Ectodermal cell (in vitro differentiated cells): ENCODE measurements at regions not wholly inside any gene's neighbourhood (a gene's known extent, or its start where the extent isn't known, plus 50 kb on each side); places are given as distances from the start of the nearest gene placed in this dataset.
"Not testable (repeated sequence)": the region's sequence is repeated elsewhere in the genome, so short reads cannot be mapped to it uniquely, and the experiment has no call there.

Experiments used
- H3K27ac ChIP-seq: 2 replicates; pipeline ENCODE4 v1.7.0; 2013; ENCODE audit warnings: mild to moderate bottlenecking, low read depth, low read length; ENCODE audit not compliant: insufficient read depth, poor library complexity, severe bottlenecking
- H3K27me3 ChIP-seq: 2 replicates; pipeline ENCODE4 v1.7.0; 2013; ENCODE audit warnings: mild to moderate bottlenecking, low read length; ENCODE audit not compliant: insufficient read depth, control insufficient read depth, poor library complexity, severe bottlenecking
- H3K36me3 ChIP-seq: one replicate; pipeline ENCODE4 v1.7.0; 2013; ENCODE audit warnings: low read length; ENCODE audit not compliant: control insufficient read depth, insufficient read depth
- H3K4me1 ChIP-seq: one replicate; pipeline ENCODE4 v1.7.0; 2013; ENCODE audit warnings: low read length; ENCODE audit not compliant: control insufficient read depth, insufficient read depth
- H3K4me3 ChIP-seq: 2 replicates; pipeline ENCODE4 v1.7.0; 2013; ENCODE audit warnings: low read depth, low read length, control low read depth; ENCODE audit not compliant: insufficient read depth
- H3K9me3 ChIP-seq: 2 replicates; pipeline ENCODE4 v1.7.0; 2013; ENCODE audit warnings: mild to moderate bottlenecking, low read length, moderate library complexity; ENCODE audit not compliant: control insufficient read depth
- WGBS, 2 experiments: methylation state at CpG; one replicate each; pipeline ENCODE4 v1.1.7; 2013; ENCODE audit warnings: missing lambda C conversion rate in 2 of 2; 5-methylcytosine and 5-hydroxymethylcytosine counted together

GRCh38 chr7:82578430-82578829 lies 134.9 kb upstream of the CACNA2D1 start:
- no peak overlapping the region for H3K27ac ChIP-seq
- no peaks in the 10 kb centered on the region for H3K9me3 ChIP-seq
- H3K27me3 ChIP-seq, result no peaks in the 10 kb centered on the region
- WGBS, 2 experiments, result 90 to 91% methylated on average over 1 of the region's 1 CpG
- H3K4me1 ChIP-seq, result no peaks in the 10 kb centered on the region
- H3K36me3 ChIP-seq, result no peaks in the 10 kb centered on the region
- no peak overlapping the region for H3K4me3 ChIP-seq

GRCh38 chr7:82572195-82572880 lies 128.8 kb upstream of the CACNA2D1 start:
- H3K27me3 ChIP-seq, result no peaks in the 10 kb centered on the region
- H3K36me3 ChIP-seq, result no peaks in the 10 kb centered on the region
- no peak overlapping the region for H3K27ac ChIP-seq
- 11 to 16% methylated on average over 9 of the region's 9 CpGs for WGBS, 2 experiments
- H3K4me1 ChIP-seq, result no peaks in the 10 kb centered on the region
- H3K9me3 ChIP-seq, result no peaks in the 10 kb centered on the region
- H3K4me3 ChIP-seq, result no peak overlapping the region

DNA sequence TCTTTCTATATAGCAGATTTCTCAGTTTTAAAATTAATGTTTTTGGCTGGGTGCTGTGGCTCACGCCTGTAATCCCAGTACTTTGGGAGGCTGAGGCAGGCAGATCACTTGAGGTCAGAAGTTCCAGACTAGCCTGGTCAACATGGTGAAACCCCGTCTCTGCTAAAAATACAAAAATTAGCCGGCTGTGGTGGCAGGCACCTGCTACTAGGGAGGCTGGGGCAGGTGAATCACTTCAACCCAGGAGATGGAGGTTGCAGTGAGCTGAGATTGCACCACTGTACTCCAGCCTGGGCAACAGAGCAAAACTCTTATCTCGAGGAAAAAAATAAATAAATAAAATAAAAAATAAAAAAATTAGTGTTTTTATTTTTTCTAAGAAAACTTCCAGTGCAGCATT lies 127.5 kb upstream of the CACNA2D1 start:
- not testable (repeated sequence) for H3K9me3 ChIP-seq, H3K27me3 ChIP-seq, H3K4me3 ChIP-seq, H3K36me3 ChIP-seq, H3K27ac ChIP-seq, H3K4me1 ChIP-seq
- WGBS, 2 experiments, result 93 to 94% methylated on average over 3 of the region's 4 CpGs

- Histone ChIP-seq H3K4me3 (no peak overlapping the region), H3K36me3 (no peaks in the 10 kb centered on the region), H3K27me3 (no peaks in the 10 kb centered on the region), H3K9me3 (no peaks in the 10 kb centered on the region), H3K4me1 (no peaks in the 10 kb centered on the region), H3K27ac (no peak overlapping the region)
- WGBS, 2 experiments, result 94 to 100% methylated on average over 2 of the region's 2 CpGs
Measured at GRCh38 chr7:82567841-82568240, 124.3 kb upstream of the CACNA2D1 start.

GRCh38 chr7:82567356-82567755 lies 123.8 kb upstream of the CACNA2D1 start:
- Histone ChIP-seq H3K4me1 (no peaks in the 10 kb centered on the region), H3K27me3 (no peaks in the 10 kb centered on the region), H3K4me3 (no peak overlapping the region), H3K36me3 (no peaks in the 10 kb centered on the region), H3K9me3 (no peaks in the 10 kb centered on the region), H3K27ac (no peak overlapping the region)
- WGBS, 2 experiments, result 97 to 100% methylated on average over 2 of the region's 2 CpGs

DNA sequence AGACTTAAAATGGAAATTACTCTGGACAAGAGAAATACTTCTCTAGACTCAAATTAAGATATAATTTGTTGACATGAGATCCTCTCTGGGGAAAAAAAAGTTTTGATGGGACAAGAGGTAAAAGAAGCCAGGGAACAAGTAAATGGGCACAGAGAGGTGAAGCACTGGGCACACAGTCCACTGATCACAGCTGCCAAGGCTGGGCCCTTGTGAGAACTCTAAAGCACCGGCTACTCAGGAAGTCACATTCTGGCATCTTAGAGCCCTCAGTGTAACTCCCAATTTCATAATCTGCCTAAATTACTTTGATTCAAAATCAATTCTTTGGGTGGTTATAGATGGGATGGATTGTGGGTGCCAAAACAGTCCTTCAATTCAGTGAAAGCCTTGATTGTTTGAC lies 123.2 kb upstream of the CACNA2D1 start:
- no peak overlapping the region for H3K27ac ChIP-seq
- H3K4me1 ChIP-seq, result no peaks in the 10 kb centered on the region
- WGBS, 2 experiments, result 90 to 100% methylated on average over 1 of the region's 1 CpG
- H3K9me3 ChIP-seq, result no peaks in the 10 kb centered on the region
- no peak overlapping the region for H3K4me3 ChIP-seq
- H3K27me3 ChIP-seq, result no peaks in the 10 kb centered on the region
- no peaks in the 10 kb centered on the region for H3K36me3 ChIP-seq

DNA sequence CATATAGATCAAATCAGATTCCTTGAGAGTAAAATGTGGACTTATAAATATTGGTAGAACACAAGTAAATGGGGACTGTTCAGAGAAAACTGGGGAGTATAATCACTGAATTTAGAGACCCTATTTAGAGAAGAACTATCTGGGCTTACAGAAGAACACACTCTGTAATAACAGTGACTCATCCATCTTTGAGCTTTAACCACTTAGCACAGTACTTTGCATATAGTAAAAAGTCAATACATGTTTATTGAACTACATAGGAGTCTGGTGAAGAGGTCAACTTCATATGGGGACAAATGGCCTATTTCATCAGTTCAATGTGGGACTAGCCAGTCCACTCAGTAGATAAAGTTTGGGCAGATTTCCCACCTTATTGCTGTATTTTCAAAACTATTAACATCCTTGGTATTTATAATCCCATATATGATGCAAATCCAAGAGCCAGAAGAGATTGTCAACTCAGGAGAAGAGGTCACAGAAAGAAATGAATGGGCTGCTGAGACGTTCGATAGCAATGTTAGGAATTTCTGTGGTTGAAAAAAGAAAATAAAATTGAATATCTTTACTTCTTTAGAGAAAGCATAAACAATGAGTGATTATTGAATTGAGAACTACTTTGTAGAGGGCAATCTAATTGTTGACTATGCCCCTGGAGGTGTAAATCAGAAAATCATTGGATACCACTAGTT lies 119.3 kb upstream of the CACNA2D1 start:
- no peak overlapping the region for H3K27ac ChIP-seq
- no peaks in the 10 kb centered on the region for H3K9me3 ChIP-seq
- no peaks in the 10 kb centered on the region for H3K27me3 ChIP-seq
- no peaks in the 10 kb centered on the region for H3K36me3 ChIP-seq
- no peak overlapping the region for H3K4me3 ChIP-seq
- WGBS, 2 experiments, result 89 to 91% methylated on average over 2 of the region's 2 CpGs
- no peaks in the 10 kb centered on the region for H3K4me1 ChIP-seq

DNA sequence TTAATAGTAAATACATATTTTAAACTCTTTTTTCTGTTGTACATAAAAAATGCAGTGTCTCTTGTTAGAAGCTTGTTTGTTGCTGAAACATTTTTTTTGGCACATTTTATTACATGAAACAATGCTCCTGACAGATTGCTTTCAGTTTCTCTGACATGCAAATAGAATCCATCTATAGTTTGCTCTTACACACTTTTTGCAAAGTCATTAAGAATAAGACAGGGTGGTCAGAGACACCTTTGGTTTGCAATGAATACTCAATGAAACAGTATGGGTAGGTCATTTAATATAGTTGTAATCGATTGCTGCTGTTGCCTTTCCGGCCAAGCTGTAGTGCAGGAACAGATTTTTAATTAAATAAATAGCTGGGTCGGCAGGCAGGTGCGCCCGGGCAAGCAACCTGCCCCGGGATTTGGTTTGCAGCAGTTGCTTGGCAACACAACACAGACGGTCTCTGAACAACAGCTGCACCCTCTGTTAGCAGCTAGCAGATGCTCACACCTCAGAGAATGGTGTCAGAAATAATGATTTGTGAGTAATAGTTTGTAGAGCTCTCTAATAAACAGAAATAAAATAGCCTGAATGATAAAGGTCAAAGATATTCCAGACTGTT lies 115.7 kb upstream of the CACNA2D1 start:
- Histone ChIP-seq H3K4me1 (no peaks in the 10 kb centered on the region), H3K4me3 (no peak overlapping the region), H3K27me3 (no peaks in the 10 kb centered on the region), H3K9me3 (no peaks in the 10 kb centered on the region), H3K27ac (no peak overlapping the region), H3K36me3 (no peaks in the 10 kb centered on the region)
- WGBS, 2 experiments, result 58% methylated on average over 7 of the region's 7 CpGs

DNA sequence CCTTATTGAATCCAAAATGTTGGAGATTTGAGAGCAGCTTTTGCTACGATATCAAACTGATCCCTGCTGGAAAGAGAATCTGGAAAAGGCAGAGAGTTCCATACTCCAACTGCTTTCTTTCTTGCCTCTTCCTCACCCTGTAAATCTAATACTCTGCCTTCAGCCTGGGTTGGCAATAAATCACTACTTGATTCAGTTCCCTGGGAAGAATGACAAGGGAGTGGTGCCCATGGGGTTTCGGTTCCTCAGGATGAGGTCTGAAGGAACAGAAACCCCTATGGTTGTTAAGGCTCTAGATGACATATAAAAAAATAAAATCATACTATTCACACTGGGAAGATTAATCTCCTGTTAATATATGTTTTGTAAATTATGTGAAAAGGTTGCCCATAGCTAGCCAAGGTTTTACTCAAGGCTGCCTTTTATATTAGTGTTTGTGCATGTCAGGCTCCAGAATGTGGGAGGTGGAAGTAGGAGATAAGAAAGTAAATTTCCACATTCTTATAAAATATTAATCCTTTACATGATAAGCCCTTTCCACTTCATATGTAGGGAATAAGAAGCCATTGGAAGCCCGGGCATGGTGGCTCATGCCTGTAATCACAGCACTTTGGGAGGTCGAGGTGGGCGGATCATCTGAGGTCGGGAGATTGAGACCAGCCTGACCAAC lies 106.2 kb upstream of the CACNA2D1 start:
- no peaks in the 10 kb centered on the region for H3K9me3 ChIP-seq
- H3K36me3 ChIP-seq, result no peaks in the 10 kb centered on the region
- H3K4me1 ChIP-seq, result no peaks in the 10 kb centered on the region
- H3K4me3 ChIP-seq, result no peak overlapping the region
- no peak overlapping the region for H3K27ac ChIP-seq
- 65 to 73% methylated on average over 5 to 6 of the region's 6 CpGs for WGBS, 2 experiments
- H3K27me3 ChIP-seq, result no peaks in the 10 kb centered on the region

GRCh38 chr7:82548141-82548688 lies 104.6 kb upstream of the CACNA2D1 start:
- no peak overlapping the region for H3K27ac ChIP-seq
- no peaks in the 10 kb centered on the region for H3K36me3 ChIP-seq
- no peaks in the 10 kb centered on the region for H3K27me3 ChIP-seq
- H3K4me3 ChIP-seq, result no peak overlapping the region
- H3K9me3 ChIP-seq, result no peaks in the 10 kb centered on the region
- 100% methylated on average over 2 of the region's 3 CpGs; no CpG with 5 or more reads in 1 of the 2 experiments for WGBS, 2 experiments
- no peaks in the 10 kb centered on the region for H3K4me1 ChIP-seq
